DOHH2 (cell line): ENCODE measurements at regions not wholly inside any gene's neighbourhood (a gene's known extent, or its start where the extent isn't known, plus 50 kb on each side); places are given as distances from the start of the nearest gene placed in this dataset.

Source experiments
- EZH2phosphoT487 ChIP-seq: fragments of 200-600 bp; sonication (generic); IDR thresholded peaks from 2 replicates; pipeline ENCODE4 v1.6.1; 2017; ENCODE audit warnings: borderline replicate concordance, mild to moderate bottlenecking, antibody characterized with exemption, low read length, moderate library complexity, mixed read lengths
- TF ChIP-seq, protein P1 (sequence below): fragments of 200-600 bp; sonication (generic); IDR thresholded peaks from one replicate; pipeline ENCODE4 v1.5.1; 2014; ENCODE audit warnings: antibody characterized with exemption, mild to moderate bottlenecking, low read depth, low read length; ENCODE audit not compliant: poor library complexity, severe bottlenecking

DNA sequence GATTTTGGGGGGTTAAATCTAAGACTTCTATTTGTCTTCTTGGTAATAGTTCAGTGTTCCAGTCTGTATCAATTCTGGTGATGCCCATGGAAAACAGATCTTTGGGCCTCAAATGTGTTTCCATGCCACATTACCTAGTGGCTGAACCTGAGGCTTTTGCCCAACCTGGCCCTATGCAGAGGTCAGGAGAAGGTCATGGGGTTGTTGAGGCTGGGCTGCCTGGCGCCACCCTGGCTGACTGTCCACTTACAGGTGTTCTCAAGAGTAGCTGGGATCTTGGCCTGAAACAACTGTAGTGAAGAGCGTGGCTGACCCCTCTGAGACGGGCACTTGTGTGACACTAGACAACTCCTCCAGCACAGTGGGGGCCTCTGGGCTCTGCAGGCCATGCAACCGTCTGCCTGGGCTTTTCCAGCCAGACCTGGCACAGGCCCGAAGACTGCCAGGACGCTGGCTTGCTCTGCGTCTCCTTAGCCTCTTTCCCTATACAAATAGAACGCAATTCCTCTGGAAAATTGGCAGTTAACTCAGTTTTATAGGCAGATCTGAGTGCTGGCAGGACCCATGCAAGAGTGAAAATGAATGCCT lies 127.8 kb downstream of the TRIM43 start:
- TF ChIP-seq, protein P1, sequence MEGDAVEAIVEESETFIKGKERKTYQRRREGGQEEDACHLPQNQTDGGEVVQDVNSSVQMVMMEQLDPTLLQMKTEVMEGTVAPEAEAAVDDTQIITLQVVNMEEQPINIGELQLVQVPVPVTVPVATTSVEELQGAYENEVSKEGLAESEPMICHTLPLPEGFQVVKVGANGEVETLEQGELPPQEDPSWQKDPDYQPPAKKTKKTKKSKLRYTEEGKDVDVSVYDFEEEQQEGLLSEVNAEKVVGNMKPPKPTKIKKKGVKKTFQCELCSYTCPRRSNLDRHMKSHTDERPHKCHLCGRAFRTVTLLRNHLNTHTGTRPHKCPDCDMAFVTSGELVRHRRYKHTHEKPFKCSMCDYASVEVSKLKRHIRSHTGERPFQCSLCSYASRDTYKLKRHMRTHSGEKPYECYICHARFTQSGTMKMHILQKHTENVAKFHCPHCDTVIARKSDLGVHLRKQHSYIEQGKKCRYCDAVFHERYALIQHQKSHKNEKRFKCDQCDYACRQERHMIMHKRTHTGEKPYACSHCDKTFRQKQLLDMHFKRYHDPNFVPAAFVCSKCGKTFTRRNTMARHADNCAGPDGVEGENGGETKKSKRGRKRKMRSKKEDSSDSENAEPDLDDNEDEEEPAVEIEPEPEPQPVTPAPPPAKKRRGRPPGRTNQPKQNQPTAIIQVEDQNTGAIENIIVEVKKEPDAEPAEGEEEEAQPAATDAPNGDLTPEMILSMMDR, result no peak
- no peak for TF ChIP-seq EZH2phosphoT487
